A549 (cell line): ENCODE measurements at regions not wholly inside any gene's neighbourhood (a gene's known extent, or its start where the extent isn't known, plus 50 kb on each side); places are given as distances from the start of the nearest gene placed in this dataset.

Experiments
- BHLHE40 ChIP-seq: IDR thresholded peaks from 2 replicates; pipeline ENCODE4 v1.6.1; 2012; ENCODE audit warnings: low read depth, low read length, inconsistent platforms
- CBX8 ChIP-seq: fragments of 200-600 bp; sonication (generic); IDR thresholded peaks from 2 replicates; pipeline ENCODE4 v1.6.1; 2016
- CHD2 ChIP-seq: fragments of 150-350 bp; IDR thresholded peaks from 2 replicates; pipeline ENCODE4 v1.6.1; 2014; ENCODE audit warnings: low read length; ENCODE audit not compliant: partially characterized antibody
- CTCF ChIP-seq: fragments of >200 bp; sonication (Bioruptor Twin); formaldehyde crosslinking; IDR thresholded peaks from 3 replicates; pipeline ENCODE4 v1.5.1; 2016
- GATA3 ChIP-seq: IDR thresholded peaks from 2 replicates; pipeline ENCODE4 v1.6.1; 2012; ENCODE audit warnings: borderline replicate concordance
- KDM5A ChIP-seq: fragments of 200-600 bp; sonication (generic); IDR thresholded peaks from 2 replicates; pipeline ENCODE4 v1.6.1; 2016; ENCODE audit warnings: antibody characterized with exemption, mild to moderate bottlenecking
- POLR2A ChIP-seq: IDR thresholded peaks from 2 replicates; pipeline ENCODE4 v1.6.1; 2012; ENCODE audit warnings: mild to moderate bottlenecking, low read length
- POLR2AphosphoS2 ChIP-seq: conservative IDR thresholded peaks from 2 replicates; pipeline ENCODE4 v1.6.1; 2012; ENCODE audit warnings: low read length, improper control_type of control experiment, inconsistent platforms
- ZFP36 ChIP-seq: fragments of 450-650 bp; IDR thresholded peaks from 2 replicates; pipeline ENCODE4 v1.6.1; 2014; ENCODE audit warnings: borderline replicate concordance; ENCODE audit not compliant: partially characterized antibody

- no peak for TF ChIP-seq CTCF
- no peak for TF ChIP-seq CHD2
- TF ChIP-seq POLR2AphosphoS2 = no peak
- no peak for TF ChIP-seq CBX8
- TF ChIP-seq KDM5A = no peak
- no peak for TF ChIP-seq ZFP36
- TF ChIP-seq BHLHE40 = no peak
- no peak for TF ChIP-seq POLR2A
- TF ChIP-seq GATA3 = no peak
These were observed 379.7 kb upstream of the ZMIZ1 start for GRCh38 chr10:78688901-78689583.
